Dermis blood vessel endothelial cell (primary cell): ENCODE measurements at regions not wholly inside any gene's neighbourhood (a gene's known extent, or its start where the extent isn't known, plus 50 kb on each side); places are given as distances from the start of the nearest gene placed in this dataset.

Source experiments
- DNase-seq: peaks from one replicate; pipeline ENCODE4 v3.0.0; 2010

- DNase-seq: no peak
Observed at GRCh38 chr12:28941248-28941647, 207.8 kb upstream of the FAR2 start.

DNA sequence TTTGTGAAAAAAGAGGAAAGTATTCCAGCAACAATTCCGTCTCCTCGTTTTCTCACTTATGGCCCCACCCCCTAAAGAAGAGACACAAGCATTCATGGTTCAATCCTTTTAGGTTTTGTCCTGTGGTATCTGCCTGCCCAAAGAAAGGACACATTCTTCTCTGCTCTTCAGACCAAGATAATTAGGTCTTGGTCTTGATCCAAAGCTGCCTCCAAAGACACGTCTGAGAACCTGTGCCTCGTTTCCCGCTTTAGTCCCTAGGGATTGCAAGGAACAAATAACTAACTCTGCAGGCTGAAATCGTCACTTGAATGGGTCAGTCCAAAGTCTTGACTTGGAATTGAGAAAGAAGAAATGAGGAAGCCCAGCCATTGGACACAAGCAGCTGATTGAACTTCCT lies 202.7 kb upstream of the FAR2 start:
- DNase-seq: no peak

GRCh38 chr12:28948685-28949084 lies 200.4 kb upstream of the FAR2 start:
- DNase-seq: no peak

- no peak for DNase-seq
Observed at GRCh38 chr12:28949184-28949583, 199.9 kb upstream of the FAR2 start.

- no peak for DNase-seq
Observed at GRCh38 chr12:28950049-28950448, 199.0 kb upstream of the FAR2 start.

GRCh38 chr12:28951935-28952334 lies 197.1 kb upstream of the FAR2 start:
- no peak for DNase-seq

DNA sequence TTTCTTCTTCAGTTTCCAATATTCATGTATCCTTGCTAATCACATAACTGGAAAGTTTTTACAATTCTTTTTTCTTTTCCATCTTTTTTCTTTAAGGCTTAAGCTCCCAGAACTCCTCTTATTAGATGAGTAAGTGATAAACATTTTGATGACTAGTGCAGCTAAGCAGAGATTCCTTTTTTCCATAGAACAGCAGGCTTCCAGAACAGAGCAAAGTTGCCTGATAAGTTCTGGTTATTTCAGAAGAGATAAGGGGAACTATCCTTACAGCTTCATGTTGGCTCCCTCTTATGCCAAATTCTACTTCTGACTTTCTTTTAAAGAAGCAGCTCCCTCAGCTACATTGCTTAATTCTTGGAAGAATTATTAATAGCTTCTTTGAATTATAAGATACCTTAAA lies 194.7 kb upstream of the FAR2 start:
- no peak for DNase-seq

GRCh38 chr12:28955491-28955890 lies 193.6 kb upstream of the FAR2 start:
- no peak for DNase-seq

- DNase-seq: no peak
Observed at GRCh38 chr12:28955931-28956330, 193.1 kb upstream of the FAR2 start.

- DNase-seq: peak; percentile 81
Observed at GRCh38 chr12:28958553-28959195, 190.4 kb upstream of the FAR2 start.

DNA sequence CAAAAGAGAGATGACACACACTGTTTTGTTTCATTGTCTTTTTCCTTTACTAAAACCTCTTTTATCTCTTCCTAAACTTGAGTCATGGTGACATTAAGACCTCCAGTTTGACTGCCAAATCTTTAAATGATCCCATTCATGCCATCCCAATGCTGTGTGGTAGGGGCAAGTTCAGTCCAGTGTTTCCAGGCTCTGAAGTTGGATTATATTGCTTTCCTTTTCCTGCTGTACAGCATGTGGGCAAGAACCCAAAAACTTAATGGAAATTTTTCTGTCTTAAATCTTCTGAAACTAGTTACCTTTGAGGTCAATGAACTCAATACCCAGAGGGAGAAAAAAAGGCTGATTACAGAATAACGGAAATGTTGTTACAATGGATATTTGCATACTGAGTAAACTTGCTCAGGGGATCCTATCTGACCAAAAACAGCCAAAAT lies 187.1 kb upstream of the FAR2 start:
- peak; percentile 82 for DNase-seq

DNA sequence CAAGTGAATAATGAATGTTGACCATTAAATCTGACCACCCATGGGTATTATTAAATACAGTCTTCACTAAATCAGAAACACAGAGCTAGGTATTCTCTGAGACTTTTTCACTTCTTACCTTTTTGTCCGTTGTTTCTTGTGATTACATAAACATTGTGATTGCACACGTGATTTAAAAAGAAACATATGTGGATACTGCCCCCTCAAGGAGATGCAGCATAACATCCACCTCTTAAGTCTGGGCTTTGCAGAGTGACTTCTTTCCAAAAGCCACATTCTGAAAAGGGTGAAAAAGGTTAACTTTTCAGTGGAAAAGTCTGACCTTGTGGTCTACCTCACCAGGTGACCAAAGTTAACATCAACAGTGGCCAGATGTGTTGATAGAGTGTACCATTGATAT lies 185.5 kb upstream of the FAR2 start:
- DNase-seq: peak; percentile 73

DNA sequence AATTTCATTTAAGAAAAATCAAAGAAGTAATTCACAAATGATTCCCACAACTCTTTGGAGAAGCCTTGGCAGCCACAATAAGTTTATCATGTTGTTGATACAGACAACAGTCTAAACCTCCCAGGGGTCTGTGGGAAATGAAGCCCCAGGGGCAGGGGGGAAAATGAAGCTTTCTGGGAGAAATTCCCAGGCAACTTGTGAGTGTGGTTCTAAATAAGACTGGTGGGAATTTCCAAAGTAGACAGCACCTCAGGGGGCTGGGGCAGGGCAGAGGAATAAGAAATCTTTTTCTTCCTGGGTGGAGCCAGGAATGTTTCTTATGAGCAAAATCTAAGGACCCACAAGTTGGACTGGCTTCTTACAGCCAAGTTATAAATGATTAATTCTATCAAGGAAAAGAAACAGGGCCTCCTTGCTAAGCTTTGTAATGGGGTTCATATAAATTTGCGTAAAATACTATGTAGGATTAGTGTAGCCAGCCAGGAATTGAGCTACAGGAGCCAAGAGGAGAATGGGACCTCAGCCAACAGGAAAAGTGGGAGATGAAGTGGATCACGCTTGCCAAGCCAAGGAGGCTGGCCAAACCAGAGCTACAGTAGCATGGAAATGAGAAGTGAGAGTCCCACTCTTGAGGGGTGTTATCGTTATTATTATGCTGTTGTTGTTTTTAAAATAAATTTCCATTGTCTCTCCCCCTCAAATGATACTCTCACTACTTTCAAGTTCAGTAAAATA lies 182.9 kb upstream of the FAR2 start:
- peak; percentile 74 for DNase-seq

GRCh38 chr12:28967426-28967825 lies 181.7 kb upstream of the FAR2 start:
- no peak for DNase-seq

DNA sequence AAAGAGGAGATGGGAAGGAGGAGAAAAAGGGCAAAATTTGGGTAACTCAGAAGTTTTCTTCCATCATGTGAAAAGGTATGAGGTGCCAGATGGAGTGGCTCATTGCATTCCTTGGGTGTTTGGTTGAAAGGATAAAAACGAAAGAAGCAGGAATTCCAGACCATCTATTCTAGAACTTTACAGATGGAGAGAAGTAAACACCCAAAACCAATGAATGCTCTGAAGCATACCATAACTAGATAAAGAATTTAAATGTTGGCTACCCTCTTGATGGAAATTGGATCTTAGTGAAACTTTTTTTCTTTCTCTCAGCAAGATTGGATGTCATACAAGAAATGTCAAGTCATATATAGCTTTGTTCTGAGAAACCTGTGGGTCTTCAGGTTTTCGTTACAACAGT lies 175.6 kb upstream of the FAR2 start:
- DNase-seq: no peak

- no peak for DNase-seq
Observed at GRCh38 chr12:28974166-28974565, 174.9 kb upstream of the FAR2 start.

DNA sequence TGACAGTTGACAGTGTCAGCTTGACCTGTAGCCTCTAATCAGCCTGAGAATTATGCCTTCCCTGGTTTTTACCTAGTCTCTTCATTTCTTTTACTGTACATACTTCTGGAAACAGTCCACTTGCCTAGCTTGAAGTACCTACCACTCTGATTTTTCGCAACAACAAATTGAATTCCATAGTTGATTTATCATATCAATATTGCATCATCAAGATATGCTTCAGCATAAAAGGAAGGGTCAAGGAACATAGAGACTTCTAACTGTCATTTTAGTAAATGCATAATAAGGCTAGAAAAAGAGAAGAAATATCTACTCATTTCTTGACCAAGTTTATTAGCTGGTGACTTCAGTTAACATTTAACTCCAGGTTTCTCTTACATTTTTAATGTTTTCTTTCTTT lies 174.2 kb upstream of the FAR2 start:
- DNase-seq: no peak

GRCh38 chr12:28975564-28976340 lies 173.3 kb upstream of the FAR2 start:
- no peak for DNase-seq

DNA sequence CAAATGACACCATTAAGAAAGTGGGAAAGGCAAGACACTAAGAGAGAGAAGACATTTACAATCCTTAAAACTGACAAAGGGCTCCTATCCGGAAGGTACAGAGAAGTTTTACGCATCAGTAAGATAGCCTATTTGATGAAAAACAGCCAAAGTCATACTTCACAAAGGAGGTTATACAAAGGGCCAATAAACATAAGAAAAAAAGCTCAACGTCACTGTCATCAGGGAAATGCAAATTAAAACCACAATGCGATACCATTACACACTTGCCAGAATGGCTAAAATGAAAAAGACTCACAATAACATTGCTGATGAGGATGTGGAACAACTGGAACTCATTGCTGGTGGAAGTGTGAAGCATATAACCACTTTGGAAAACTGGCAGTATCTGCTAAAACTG lies 168.6 kb upstream of the FAR2 start:
- no peak for DNase-seq

DNA sequence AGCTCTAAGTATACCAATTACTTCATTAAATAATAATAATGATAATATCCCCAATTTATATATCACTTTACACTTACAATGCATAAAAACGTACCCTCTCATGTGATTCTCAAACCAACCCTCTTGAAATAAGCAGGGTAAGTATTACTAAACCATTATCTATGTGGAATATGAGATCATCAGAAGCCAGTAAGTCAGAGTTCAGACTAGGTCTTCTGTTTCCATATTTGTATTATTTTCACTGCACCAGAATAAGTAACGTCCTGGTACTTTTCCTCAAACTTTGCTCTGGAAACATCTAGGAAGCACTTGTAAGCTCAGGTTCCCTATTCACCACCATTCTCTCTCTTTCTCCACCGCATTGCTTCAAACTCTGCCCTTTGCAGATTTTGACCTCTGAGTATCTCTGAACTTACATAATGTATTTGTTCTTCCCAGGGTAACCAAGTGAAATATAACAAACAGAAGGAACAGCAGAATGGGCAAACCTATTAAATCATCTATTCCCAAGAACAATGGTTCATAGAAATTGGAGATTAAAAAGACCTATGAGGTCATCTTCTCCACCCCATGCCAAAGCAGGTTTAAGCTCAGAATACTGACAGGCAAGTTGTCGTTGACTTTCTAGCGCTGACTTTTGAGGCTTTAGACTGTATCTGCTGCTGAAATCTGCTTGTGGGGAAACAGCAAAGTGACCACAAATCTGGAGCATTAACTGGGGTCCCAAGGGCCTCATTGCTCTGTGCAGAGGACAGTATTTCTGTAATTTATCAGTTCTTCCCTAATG lies 161.3 kb upstream of the FAR2 start:
- no peak for DNase-seq

- DNase-seq: no peak
Observed at GRCh38 chr12:28988325-28988704, 160.8 kb upstream of the FAR2 start.

DNA sequence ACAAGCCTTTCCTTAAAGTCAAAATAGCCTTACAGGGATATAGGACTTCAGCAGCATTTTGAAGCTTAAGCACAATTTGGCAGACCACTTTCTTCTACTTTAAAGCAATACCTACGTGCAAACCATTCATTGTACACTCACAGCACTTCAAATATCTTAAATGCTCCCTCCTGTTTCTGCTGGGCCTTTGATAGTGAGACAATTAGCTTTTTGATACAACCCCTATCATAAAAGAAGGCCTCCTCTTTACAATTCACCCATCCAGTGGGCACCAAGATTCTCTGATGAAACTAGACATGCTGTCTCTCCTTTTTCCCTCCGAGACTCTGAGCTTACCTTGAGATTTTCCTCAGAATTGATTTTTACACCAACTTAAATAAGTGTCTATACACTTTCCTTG lies 157.5 kb upstream of the FAR2 start:
- no peak for DNase-seq

DNA sequence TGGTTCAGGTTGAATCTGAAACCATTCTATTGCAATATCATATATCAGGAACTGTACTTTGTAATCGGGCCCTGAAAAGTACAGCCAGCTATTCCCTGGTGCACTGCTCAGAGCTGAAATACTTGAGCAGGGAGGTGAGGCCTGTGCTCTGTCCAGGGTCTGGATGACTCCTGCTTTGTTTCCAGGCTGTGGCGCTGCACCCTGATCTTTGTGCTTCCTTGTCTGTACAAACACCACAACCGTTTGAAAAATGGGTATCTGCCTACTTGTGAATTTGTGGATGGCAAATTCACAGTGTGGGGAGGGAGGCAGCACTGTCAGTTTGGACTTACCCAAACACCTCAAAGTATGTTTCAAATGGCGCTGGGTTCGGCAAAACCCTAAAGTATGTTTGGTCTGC lies 155.4 kb upstream of the FAR2 start:
- no peak for DNase-seq
